GM23338 (cell line): ENCODE measurements at regions not wholly inside any gene's neighbourhood (a gene's known extent, or its start where the extent isn't known, plus 50 kb on each side); places are given as distances from the start of the nearest gene placed in this dataset.

ENCODE experiments used
- ATAC-seq: fragments of 200-7000 bp; cut with Tn5 transposase; 3 replicates; pipeline ENCODE4 v1.9.1; 2020
- DNase-seq: peaks from one replicate; pipeline ENCODE4 v3.0.0-alpha.2; 2015; ENCODE audit warnings: low spot score
- H2AFZ ChIP-seq: fragments of 200-600 bp; sonication (generic); 2 replicates; pipeline ENCODE4 v1.8.0; 2016; ENCODE audit warnings: antibody characterized with exemption, mild to moderate bottlenecking, moderate library complexity
- H3F3A ChIP-seq: fragments of 200-600 bp; sonication (generic); replicated peaks from 2 replicates; pipeline ENCODE4 v1.8.0; 2017; ENCODE audit warnings: antibody characterized with exemption, mixed run types, low read depth
- H3K27ac ChIP-seq: fragments of 200-600 bp; sonication (generic); 2 replicates; pipeline ENCODE4 v1.6.1; 2016; ENCODE audit warnings: low read depth
- H3K27me3 ChIP-seq: fragments of 200-600 bp; sonication (generic); 2 replicates; pipeline ENCODE4 v1.8.0; 2016; ENCODE audit warnings: mild to moderate bottlenecking, mixed run types, moderate library complexity; ENCODE audit not compliant: insufficient read depth
- H3K36me3 ChIP-seq: fragments of 200-600 bp; sonication (generic); 2 replicates; pipeline ENCODE4 v1.8.0; 2016; ENCODE audit warnings: mild to moderate bottlenecking; ENCODE audit not compliant: insufficient read depth
- H3K4me1 ChIP-seq: fragments of 200-600 bp; sonication (generic); 2 replicates; pipeline ENCODE4 v1.8.0; 2016; ENCODE audit warnings: mild to moderate bottlenecking, moderate library complexity; ENCODE audit not compliant: insufficient read depth
- H3K4me2 ChIP-seq: fragments of 200-600 bp; sonication (generic); 2 replicates; pipeline ENCODE4 v1.7.1; 2017; ENCODE audit warnings: mixed run types
- H3K4me3 ChIP-seq: fragments of 200-600 bp; sonication (generic); 2 replicates; pipeline ENCODE4 v1.6.1; 2016; ENCODE audit warnings: mixed run types
- H3K79me2 ChIP-seq: fragments of 200-600 bp; sonication (generic); replicated peaks from 2 replicates; pipeline ENCODE4 v1.8.0; 2017; ENCODE audit warnings: mild to moderate bottlenecking; ENCODE audit not compliant: insufficient read depth
- H3K9me2 ChIP-seq: fragments of 200-600 bp; sonication (generic); 2 replicates; pipeline ENCODE4 v1.8.0; 2017; ENCODE audit not compliant: insufficient read depth
- H4K20me1 ChIP-seq: fragments of 200-600 bp; sonication (generic); replicated peaks from 2 replicates; pipeline ENCODE4 v1.8.0; 2017; ENCODE audit warnings: mild to moderate bottlenecking; ENCODE audit not compliant: insufficient read depth
- H3K27ac Mint-ChIP-seq: 2 replicates; pipeline ENCODE4 v1.8.0; 2020; ENCODE audit warnings: inconsistent platforms, mild to moderate bottlenecking, moderate library complexity, mixed read lengths
- H3K27me3 Mint-ChIP-seq: 3 replicates; pipeline ENCODE4 v1.8.0; 2022; ENCODE audit warnings: low read depth, mild to moderate bottlenecking, moderate library complexity, mixed read lengths, inconsistent platforms; ENCODE audit not compliant: insufficient read depth, poor library complexity
- H3K36me3 Mint-ChIP-seq: 3 replicates; pipeline ENCODE4 v1.8.0; 2021; ENCODE audit warnings: low read depth, mild to moderate bottlenecking, inconsistent platforms, moderate library complexity, mixed read lengths
- H3K4me1 Mint-ChIP-seq: 3 replicates; pipeline ENCODE4 v1.8.0; 2020; ENCODE audit warnings: mild to moderate bottlenecking, inconsistent platforms, mixed read lengths
- H3K4me3 Mint-ChIP-seq: 3 replicates; pipeline ENCODE4 v1.8.0; 2021; ENCODE audit warnings: moderate library complexity, mild to moderate bottlenecking, inconsistent platforms, mixed read lengths
- H3K9me3 Mint-ChIP-seq: 3 replicates; pipeline ENCODE4 v1.8.0; 2020; ENCODE audit warnings: moderate library complexity, mild to moderate bottlenecking, inconsistent platforms, mixed read lengths
- CREB1 ChIP-seq: fragments of 250-450 bp; sonication (Bioruptor Pico); IDR thresholded peaks from 2 replicates; pipeline ENCODE4 v1.5.0; 2020; ENCODE audit warnings: low read depth, mild to moderate bottlenecking, moderate library complexity
- ETS1 ChIP-seq: IDR thresholded peaks from 2 replicates; pipeline ENCODE4 v1.6.1; 2016; ENCODE audit warnings: antibody characterized with exemption
- EZH2 ChIP-seq: fragments of 200-600 bp; sonication (generic); IDR thresholded peaks from one replicate; pipeline ENCODE4 v1.8.0; 2017; ENCODE audit warnings: antibody characterized with exemption, mild to moderate bottlenecking, low read depth; ENCODE audit not compliant: unreplicated experiment
- EZH2phosphoT487 ChIP-seq: fragments of 200-600 bp; sonication (generic); IDR thresholded peaks from one replicate; pipeline ENCODE4 v1.8.1; 2018; ENCODE audit warnings: antibody characterized with exemption; ENCODE audit not compliant: unreplicated experiment
- NANOG ChIP-seq: IDR thresholded peaks from 2 replicates; pipeline ENCODE4 v1.6.1; 2016; ENCODE audit warnings: antibody characterized with exemption, borderline replicate concordance
- POLR2AphosphoS5 ChIP-seq: IDR thresholded peaks from 2 replicates; pipeline ENCODE4 v1.6.1; 2016; ENCODE audit warnings: antibody characterized with exemption, low read depth
- STAT1 ChIP-seq: IDR thresholded peaks from one replicate; pipeline ENCODE4 v1.6.1; 2016; ENCODE audit warnings: antibody characterized with exemption; ENCODE audit not compliant: unreplicated experiment
- ZNF114 ChIP-seq: fragments of 250-450 bp; sonication (Bioruptor Pico); IDR thresholded peaks from 2 replicates; pipeline ENCODE4 v1.5.0; 2020; ENCODE audit warnings: mild to moderate bottlenecking, moderate library complexity
- ZNF462 ChIP-seq: fragments of 250-450 bp; sonication (Bioruptor Pico); IDR thresholded peaks from 2 replicates; pipeline ENCODE4 v1.5.0; 2020; ENCODE audit warnings: mild to moderate bottlenecking, moderate library complexity
- TF ChIP-seq, protein P1 (sequence below), 2 experiments: fragments of 200-600 bp in 1 of 2; sonication (generic) in 1 of 2; conservative IDR thresholded peaks; 2 replicates each; pipeline versions ENCODE4 v1.5.1 to v1.6.1; 2016 to 2017; ENCODE audit warnings: antibody characterized with exemption in 2 of 2, low read depth in 2 of 2, mild to moderate bottlenecking in 2 of 2, moderate library complexity in 1 of 2
- TF ChIP-seq, protein P2 (sequence below): IDR thresholded peaks from one replicate; pipeline ENCODE4 v1.6.1; 2018; ENCODE audit warnings: antibody characterized with exemption; ENCODE audit not compliant: unreplicated experiment

DNA sequence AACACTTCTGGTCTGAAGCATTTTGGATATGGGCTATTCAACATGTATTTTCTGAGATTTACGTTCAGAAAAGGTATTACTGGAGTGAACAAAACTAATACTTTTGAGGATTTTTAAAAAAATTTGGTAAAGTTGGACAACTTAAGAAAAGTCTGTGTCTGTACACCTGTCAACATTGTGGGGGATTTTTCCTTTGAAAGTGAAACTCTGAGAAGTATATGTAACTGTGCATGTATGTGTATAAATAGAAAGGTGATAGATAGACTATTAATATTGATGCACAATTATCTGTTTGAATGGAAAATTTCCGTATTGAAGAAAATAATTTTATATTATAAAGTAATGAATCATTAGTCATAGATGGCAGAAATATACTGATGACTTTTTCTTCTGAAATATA lies 312.8 kb upstream of the MDGA2 start:
- Mint-ChIP-seq H3K4me1 (no peaks in the 10 kb centered on the region; the same call in 2 of the 3 replicates), H3K27me3 (no peaks in the 10 kb centered on the region), H3K27ac (no peak overlapping the region), H3K4me3 (no peak overlapping the region), H3K36me3 (no peaks in the 10 kb centered on the region), H3K9me3 (no peaks in the 10 kb centered on the region)
- Histone ChIP-seq H2AFZ (no peak overlapping the region), H3K27ac (no peak overlapping the region), H3K36me3 (no peaks in the 10 kb centered on the region), H3K4me1 (no peaks in the 10 kb centered on the region), H4K20me1 (no peaks in the 10 kb centered on the region), H3K4me2 (no peak overlapping the region), H3K79me2 (no peaks in the 10 kb centered on the region), H3F3A (no peaks in the 10 kb centered on the region), H3K27me3 (no peaks in the 10 kb centered on the region), H3K9me2 (peaks cover 4% of the 10 kb centered on the region; the same call in 1 of the 2 replicates), H3K4me3 (no peak overlapping the region)
- DNase-seq (no peak), ATAC-seq (no peak)
- no peak for TF ChIP-seq ETS1
- TF ChIP-seq, protein P1, sequence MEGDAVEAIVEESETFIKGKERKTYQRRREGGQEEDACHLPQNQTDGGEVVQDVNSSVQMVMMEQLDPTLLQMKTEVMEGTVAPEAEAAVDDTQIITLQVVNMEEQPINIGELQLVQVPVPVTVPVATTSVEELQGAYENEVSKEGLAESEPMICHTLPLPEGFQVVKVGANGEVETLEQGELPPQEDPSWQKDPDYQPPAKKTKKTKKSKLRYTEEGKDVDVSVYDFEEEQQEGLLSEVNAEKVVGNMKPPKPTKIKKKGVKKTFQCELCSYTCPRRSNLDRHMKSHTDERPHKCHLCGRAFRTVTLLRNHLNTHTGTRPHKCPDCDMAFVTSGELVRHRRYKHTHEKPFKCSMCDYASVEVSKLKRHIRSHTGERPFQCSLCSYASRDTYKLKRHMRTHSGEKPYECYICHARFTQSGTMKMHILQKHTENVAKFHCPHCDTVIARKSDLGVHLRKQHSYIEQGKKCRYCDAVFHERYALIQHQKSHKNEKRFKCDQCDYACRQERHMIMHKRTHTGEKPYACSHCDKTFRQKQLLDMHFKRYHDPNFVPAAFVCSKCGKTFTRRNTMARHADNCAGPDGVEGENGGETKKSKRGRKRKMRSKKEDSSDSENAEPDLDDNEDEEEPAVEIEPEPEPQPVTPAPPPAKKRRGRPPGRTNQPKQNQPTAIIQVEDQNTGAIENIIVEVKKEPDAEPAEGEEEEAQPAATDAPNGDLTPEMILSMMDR (conservative IDR thresholded peaks at IDR 0.05; ENCODE audit: low read depth in 2 of 2) = no peak
- TF ChIP-seq ZNF462 (CRISPR knock-in tag) = no peak
- TF ChIP-seq CREB1 (CRISPR knock-in tag) = no peak
- no peak for TF ChIP-seq EZH2phosphoT487
- TF ChIP-seq STAT1 = no peak
- no peak for TF ChIP-seq POLR2AphosphoS5
- TF ChIP-seq EZH2 = no peak
- TF ChIP-seq, protein P2, sequence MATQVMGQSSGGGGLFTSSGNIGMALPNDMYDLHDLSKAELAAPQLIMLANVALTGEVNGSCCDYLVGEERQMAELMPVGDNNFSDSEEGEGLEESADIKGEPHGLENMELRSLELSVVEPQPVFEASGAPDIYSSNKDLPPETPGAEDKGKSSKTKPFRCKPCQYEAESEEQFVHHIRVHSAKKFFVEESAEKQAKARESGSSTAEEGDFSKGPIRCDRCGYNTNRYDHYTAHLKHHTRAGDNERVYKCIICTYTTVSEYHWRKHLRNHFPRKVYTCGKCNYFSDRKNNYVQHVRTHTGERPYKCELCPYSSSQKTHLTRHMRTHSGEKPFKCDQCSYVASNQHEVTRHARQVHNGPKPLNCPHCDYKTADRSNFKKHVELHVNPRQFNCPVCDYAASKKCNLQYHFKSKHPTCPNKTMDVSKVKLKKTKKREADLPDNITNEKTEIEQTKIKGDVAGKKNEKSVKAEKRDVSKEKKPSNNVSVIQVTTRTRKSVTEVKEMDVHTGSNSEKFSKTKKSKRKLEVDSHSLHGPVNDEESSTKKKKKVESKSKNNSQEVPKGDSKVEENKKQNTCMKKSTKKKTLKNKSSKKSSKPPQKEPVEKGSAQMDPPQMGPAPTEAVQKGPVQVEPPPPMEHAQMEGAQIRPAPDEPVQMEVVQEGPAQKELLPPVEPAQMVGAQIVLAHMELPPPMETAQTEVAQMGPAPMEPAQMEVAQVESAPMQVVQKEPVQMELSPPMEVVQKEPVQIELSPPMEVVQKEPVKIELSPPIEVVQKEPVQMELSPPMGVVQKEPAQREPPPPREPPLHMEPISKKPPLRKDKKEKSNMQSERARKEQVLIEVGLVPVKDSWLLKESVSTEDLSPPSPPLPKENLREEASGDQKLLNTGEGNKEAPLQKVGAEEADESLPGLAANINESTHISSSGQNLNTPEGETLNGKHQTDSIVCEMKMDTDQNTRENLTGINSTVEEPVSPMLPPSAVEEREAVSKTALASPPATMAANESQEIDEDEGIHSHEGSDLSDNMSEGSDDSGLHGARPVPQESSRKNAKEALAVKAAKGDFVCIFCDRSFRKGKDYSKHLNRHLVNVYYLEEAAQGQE = no peak
- no peak for TF ChIP-seq NANOG
- no peak for TF ChIP-seq ZNF114 (CRISPR knock-in tag)
